C4-2B (cell line): ENCODE measurements at regions not wholly inside any gene's neighbourhood (a gene's known extent, or its start where the extent isn't known, plus 50 kb on each side); places are given as distances from the start of the nearest gene placed in this dataset.

ENCODE experiments used
- CTCF ChIP-seq: fragments of 450-650 bp; conservative IDR thresholded peaks from 2 replicates; pipeline ENCODE4 v1.5.1; 2017; ENCODE audit warnings: mild to moderate bottlenecking
- ZFX ChIP-seq: fragments of 450-650 bp; IDR thresholded peaks from 2 replicates; pipeline ENCODE4 v1.6.1; 2017

GRCh38 chr9:109683521-109683920, 96.5 kb upstream of the PALM2AKAP2 start:
- no peak for TF ChIP-seq CTCF
- TF ChIP-seq ZFX: no peak
